Activated CD4-positive, alpha-beta T cell treated with anti-CD3 and anti-CD28 coated beads, Interleukin-2, amount 50 U/mL, for 16 hours (primary cell): ENCODE measurements at regions not wholly inside any gene's neighbourhood (a gene's known extent, or its start where the extent isn't known, plus 50 kb on each side); places are given as distances from the start of the nearest gene placed in this dataset.
A peak's percentile ranks its signal among the peaks of the same experiment; 100 is the strongest.
"Not testable (repeated sequence)": the region's sequence is repeated elsewhere in the genome, so short reads cannot be mapped to it uniquely, and the experiment has no call there.

Experiments
- DNase-seq: peaks from one replicate; pipeline ENCODE4 v3.0.0-alpha.2; 2020

- DNase-seq: no peak
Observed at GRCh38 chr4:101669832-101670188, 120.7 kb upstream of the BANK1 start.

- DNase-seq: no peak
Observed at GRCh38 chr4:101669138-101669831, 121.2 kb upstream of the BANK1 start.

- no peak for DNase-seq
Observed at GRCh38 chr4:101667348-101667747, 123.2 kb upstream of the BANK1 start.

- DNase-seq: no peak
Observed at GRCh38 chr4:101660607-101661006, 129.9 kb upstream of the BANK1 start.

GRCh38 chr4:101655857-101656256 lies 134.7 kb upstream of the BANK1 start:
- no peak for DNase-seq

- DNase-seq: no peak
Observed at GRCh38 chr4:101655005-101655404, 135.5 kb upstream of the BANK1 start.

GRCh38 chr4:101651778-101652177 lies 138.8 kb upstream of the BANK1 start:
- no peak for DNase-seq

- no peak for DNase-seq
Observed at GRCh38 chr4:101649790-101650515, 140.6 kb upstream of the BANK1 start.

- DNase-seq: no peak
Observed at GRCh38 chr4:101647710-101648034, 142.9 kb upstream of the BANK1 start.

GRCh38 chr4:101644516-101644915 lies 146.0 kb upstream of the BANK1 start:
- DNase-seq: no peak

GRCh38 chr4:101643186-101643837 lies 147.2 kb upstream of the BANK1 start:
- DNase-seq: no peak

- DNase-seq: not testable (repeated sequence)
Observed at GRCh38 chr4:101632766-101633165, 157.8 kb upstream of the BANK1 start.

- DNase-seq: no peak
Observed at GRCh38 chr4:101630319-101630986, 160.1 kb upstream of the BANK1 start.

- DNase-seq: no peak
Observed at GRCh38 chr4:101621120-101621519, 169.4 kb upstream of the BANK1 start.

- no peak for DNase-seq
Observed at GRCh38 chr4:101615652-101616051, 174.9 kb upstream of the BANK1 start.

GRCh38 chr4:101606989-101607388 lies 183.5 kb upstream of the BANK1 start:
- DNase-seq: not testable (repeated sequence)

GRCh38 chr4:101604976-101605375 lies 185.6 kb upstream of the BANK1 start:
- DNase-seq: no peak

- no peak for DNase-seq
Observed at GRCh38 chr4:101600287-101600686, 190.2 kb upstream of the BANK1 start.

- no peak for DNase-seq
Observed at GRCh38 chr4:101599620-101600019, 190.9 kb upstream of the BANK1 start.

- peak; percentile 29 for DNase-seq
Observed at GRCh38 chr4:101596781-101597552, 193.6 kb upstream of the BANK1 start.

GRCh38 chr4:101594588-101594987 lies 195.9 kb upstream of the BANK1 start:
- no peak for DNase-seq

- no peak for DNase-seq
Observed at GRCh38 chr4:101593666-101594065, 196.9 kb upstream of the BANK1 start.

- no peak for DNase-seq
Observed at GRCh38 chr4:101584306-101584705, 206.2 kb upstream of the BANK1 start.
